ENCODE measurements at regions not wholly inside any gene's neighbourhood (a gene's known extent, or its start where the extent isn't known, plus 50 kb on each side); places are given as distances from the start of the nearest gene placed in this dataset.
A peak's percentile ranks its signal among the peaks of the same experiment; 100 is the strongest.

DNA sequence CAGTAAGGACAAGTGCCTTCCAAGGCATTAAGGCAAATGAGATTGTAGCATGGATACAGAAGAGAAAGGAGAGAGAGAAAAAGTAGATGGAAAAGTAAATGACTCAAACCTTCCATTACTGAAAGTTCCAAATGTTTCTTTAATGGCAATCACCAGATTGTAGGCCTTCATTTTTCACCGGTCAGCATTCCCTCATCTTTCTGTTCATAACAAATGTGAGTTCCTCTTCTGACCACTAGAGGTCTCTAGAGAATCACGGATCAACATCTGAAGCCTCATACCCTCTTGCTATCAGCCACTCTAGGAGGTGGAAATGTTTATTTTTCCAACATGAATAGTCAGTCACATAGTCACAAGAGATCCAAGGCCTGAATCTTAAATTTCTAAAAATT lies 73.6 kb upstream of the RPS23 start:
- Mint-ChIP-seq H3K27ac (no peak overlapping the region), H3K9me3 (no peaks in the 10 kb centered on the region), H3K27me3 (ENCODE audit: low read depth) (no peaks in the 10 kb centered on the region), H3K4me3 (no peak overlapping the region), H3K36me3 (no peaks in the 10 kb centered on the region), H3K4me1 (peaks cover 16% of the 10 kb centered on the region)
- TF ChIP-seq, protein P1, sequence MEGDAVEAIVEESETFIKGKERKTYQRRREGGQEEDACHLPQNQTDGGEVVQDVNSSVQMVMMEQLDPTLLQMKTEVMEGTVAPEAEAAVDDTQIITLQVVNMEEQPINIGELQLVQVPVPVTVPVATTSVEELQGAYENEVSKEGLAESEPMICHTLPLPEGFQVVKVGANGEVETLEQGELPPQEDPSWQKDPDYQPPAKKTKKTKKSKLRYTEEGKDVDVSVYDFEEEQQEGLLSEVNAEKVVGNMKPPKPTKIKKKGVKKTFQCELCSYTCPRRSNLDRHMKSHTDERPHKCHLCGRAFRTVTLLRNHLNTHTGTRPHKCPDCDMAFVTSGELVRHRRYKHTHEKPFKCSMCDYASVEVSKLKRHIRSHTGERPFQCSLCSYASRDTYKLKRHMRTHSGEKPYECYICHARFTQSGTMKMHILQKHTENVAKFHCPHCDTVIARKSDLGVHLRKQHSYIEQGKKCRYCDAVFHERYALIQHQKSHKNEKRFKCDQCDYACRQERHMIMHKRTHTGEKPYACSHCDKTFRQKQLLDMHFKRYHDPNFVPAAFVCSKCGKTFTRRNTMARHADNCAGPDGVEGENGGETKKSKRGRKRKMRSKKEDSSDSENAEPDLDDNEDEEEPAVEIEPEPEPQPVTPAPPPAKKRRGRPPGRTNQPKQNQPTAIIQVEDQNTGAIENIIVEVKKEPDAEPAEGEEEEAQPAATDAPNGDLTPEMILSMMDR (IDR thresholded peaks at IDR 0.05): peak; percentile 75
- TF ChIP-seq ZBTB21 (CRISPR knock-in tag; IDR thresholded peaks at IDR 0.05; ENCODE audit: borderline replicate concordance): no peak
- ATAC-seq (peak; percentile 67), DNase-seq (ENCODE audit: low spot score) (no peak)
- POLR2A ChIA-PET: no interaction called here
- CTCF ChIA-PET: interaction anchor here (1.5 kb wide), 1 partner anchor 39 kb away, joined by 6 read pairs; no protein-coding TSS in a partner anchor

DNA sequence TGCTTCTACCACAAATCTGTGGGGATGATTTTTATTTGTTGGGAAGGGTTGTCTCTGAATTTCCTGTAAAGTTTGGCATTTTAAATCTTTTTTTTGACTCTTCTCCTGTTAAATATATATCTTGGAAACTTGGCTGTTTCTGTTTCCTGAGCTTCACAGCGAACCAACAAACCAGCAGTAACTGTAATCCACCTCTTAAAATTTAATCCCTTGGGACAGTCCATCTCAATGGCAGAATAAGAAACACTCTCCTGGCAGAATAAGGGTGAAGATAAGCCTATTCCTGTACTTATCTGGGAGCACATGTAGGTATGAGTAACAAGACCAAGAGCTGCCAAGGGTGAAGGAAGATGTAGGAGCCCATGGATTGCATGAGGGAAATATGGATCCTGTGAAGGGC lies 73.1 kb upstream of the RPS23 start:
- DNase-seq (ENCODE audit: low spot score): no peak
- TF ChIP-seq NFYB (CRISPR knock-in tag; conservative IDR thresholded peaks at IDR 0.05; ENCODE audit: low read depth) (no peak), EMX1 (CRISPR knock-in tag; IDR thresholded peaks at IDR 0.05) (no peak), TCF7 (CRISPR knock-in tag; IDR thresholded peaks at IDR 0.05; ENCODE audit: low read depth) (no peak), ZNF396 (CRISPR knock-in tag; IDR thresholded peaks at IDR 0.05; ENCODE audit: borderline replicate concordance) (no peak), ZNF232 (CRISPR knock-in tag; IDR thresholded peaks at IDR 0.05) (no peak), OVOL2 (CRISPR knock-in tag; IDR thresholded peaks at IDR 0.05; ENCODE audit: borderline replicate concordance) (no peak), FOXP1 (CRISPR knock-in tag; IDR thresholded peaks at IDR 0.05; ENCODE audit: borderline replicate concordance) (no peak)
- TF ChIP-seq, protein P1 (IDR thresholded peaks at IDR 0.05): no peak
- TF ChIP-seq, protein P2, sequence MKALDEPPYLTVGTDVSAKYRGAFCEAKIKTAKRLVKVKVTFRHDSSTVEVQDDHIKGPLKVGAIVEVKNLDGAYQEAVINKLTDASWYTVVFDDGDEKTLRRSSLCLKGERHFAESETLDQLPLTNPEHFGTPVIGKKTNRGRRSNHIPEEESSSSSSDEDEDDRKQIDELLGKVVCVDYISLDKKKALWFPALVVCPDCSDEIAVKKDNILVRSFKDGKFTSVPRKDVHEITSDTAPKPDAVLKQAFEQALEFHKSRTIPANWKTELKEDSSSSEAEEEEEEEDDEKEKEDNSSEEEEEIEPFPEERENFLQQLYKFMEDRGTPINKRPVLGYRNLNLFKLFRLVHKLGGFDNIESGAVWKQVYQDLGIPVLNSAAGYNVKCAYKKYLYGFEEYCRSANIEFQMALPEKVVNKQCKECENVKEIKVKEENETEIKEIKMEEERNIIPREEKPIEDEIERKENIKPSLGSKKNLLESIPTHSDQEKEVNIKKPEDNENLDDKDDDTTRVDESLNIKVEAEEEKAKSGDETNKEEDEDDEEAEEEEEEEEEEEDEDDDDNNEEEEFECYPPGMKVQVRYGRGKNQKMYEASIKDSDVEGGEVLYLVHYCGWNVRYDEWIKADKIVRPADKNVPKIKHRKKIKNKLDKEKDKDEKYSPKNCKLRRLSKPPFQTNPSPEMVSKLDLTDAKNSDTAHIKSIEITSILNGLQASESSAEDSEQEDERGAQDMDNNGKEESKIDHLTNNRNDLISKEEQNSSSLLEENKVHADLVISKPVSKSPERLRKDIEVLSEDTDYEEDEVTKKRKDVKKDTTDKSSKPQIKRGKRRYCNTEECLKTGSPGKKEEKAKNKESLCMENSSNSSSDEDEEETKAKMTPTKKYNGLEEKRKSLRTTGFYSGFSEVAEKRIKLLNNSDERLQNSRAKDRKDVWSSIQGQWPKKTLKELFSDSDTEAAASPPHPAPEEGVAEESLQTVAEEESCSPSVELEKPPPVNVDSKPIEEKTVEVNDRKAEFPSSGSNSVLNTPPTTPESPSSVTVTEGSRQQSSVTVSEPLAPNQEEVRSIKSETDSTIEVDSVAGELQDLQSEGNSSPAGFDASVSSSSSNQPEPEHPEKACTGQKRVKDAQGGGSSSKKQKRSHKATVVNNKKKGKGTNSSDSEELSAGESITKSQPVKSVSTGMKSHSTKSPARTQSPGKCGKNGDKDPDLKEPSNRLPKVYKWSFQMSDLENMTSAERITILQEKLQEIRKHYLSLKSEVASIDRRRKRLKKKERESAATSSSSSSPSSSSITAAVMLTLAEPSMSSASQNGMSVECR (CRISPR knock-in tag; IDR thresholded peaks at IDR 0.05; ENCODE audit: borderline replicate concordance): no peak
- TF ChIP-seq, protein P3, sequence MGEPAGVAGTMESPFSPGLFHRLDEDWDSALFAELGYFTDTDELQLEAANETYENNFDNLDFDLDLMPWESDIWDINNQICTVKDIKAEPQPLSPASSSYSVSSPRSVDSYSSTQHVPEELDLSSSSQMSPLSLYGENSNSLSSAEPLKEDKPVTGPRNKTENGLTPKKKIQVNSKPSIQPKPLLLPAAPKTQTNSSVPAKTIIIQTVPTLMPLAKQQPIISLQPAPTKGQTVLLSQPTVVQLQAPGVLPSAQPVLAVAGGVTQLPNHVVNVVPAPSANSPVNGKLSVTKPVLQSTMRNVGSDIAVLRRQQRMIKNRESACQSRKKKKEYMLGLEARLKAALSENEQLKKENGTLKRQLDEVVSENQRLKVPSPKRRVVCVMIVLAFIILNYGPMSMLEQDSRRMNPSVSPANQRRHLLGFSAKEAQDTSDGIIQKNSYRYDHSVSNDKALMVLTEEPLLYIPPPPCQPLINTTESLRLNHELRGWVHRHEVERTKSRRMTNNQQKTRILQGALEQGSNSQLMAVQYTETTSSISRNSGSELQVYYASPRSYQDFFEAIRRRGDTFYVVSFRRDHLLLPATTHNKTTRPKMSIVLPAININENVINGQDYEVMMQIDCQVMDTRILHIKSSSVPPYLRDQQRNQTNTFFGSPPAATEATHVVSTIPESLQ (CRISPR knock-in tag; IDR thresholded peaks at IDR 0.05): no peak
- TF ChIP-seq, protein P4, sequence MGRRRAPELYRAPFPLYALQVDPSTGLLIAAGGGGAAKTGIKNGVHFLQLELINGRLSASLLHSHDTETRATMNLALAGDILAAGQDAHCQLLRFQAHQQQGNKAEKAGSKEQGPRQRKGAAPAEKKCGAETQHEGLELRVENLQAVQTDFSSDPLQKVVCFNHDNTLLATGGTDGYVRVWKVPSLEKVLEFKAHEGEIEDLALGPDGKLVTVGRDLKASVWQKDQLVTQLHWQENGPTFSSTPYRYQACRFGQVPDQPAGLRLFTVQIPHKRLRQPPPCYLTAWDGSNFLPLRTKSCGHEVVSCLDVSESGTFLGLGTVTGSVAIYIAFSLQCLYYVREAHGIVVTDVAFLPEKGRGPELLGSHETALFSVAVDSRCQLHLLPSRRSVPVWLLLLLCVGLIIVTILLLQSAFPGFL (CRISPR knock-in tag; IDR thresholded peaks at IDR 0.05; ENCODE audit: borderline replicate concordance): no peak
- ATAC-seq: no peak
- Mint-ChIP-seq H3K4me3 (no peak overlapping the region), H3K27me3 (ENCODE audit: low read depth) (no peaks in the 10 kb centered on the region), H3K36me3 (no peaks in the 10 kb centered on the region), H3K27ac (no peak overlapping the region), H3K9me3 (no peaks in the 10 kb centered on the region), H3K4me1 (peaks cover 17% of the 10 kb centered on the region)
- ChIA-PET CTCF (interaction anchor here (1.5 kb wide), 1 partner anchor 38 kb away, joined by 6 read pairs; no protein-coding TSS in a partner anchor), POLR2A (no interaction called here)
